ENCODE measurements at regions not wholly inside any gene's neighbourhood (a gene's known extent, or its start where the extent isn't known, plus 50 kb on each side); places are given as distances from the start of the nearest gene placed in this dataset.

DNA sequence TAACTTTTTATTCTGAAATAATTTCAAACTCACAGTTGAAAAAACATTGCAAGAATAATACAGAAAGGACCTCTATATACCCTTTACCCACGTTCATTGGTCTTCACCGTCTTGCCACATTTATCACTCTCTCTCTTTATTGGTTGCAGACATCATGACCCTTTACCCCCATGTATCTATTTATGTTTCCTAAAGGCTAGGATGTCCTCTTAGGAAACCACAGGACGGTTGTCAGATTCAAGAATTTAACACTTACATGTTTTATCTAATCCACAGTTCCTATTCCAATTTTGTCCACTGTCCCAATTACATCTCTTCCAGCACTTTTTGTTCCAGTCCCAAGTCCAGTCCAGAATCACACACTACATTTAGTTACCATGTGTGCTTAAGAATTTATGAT is 67.6 kb upstream of the FGFR2 start:
- no peaks in the 10 kb centered on the region for H3K4me1 ChIP-seq (ENCODE audit: control insufficient read depth in 3 of 3, insufficient read depth in 2 of 3, low read depth in 1 of 3, low read length in 2 of 3)
- no peak overlapping the region for H3K27ac ChIP-seq (ENCODE audit: low read depth in 1 of 3, low read length in 2 of 3)
- FAIRE-seq: no peak
- no peaks in the 10 kb centered on the region for H3K36me3 ChIP-seq (ENCODE audit: control insufficient read depth in 3 of 3, insufficient read depth in 2 of 3, low read depth in 1 of 3, low read length in 3 of 3)
- H3K4me3 ChIP-seq (ENCODE audit: low read depth in 1 of 3, low read length in 3 of 3): no peak overlapping the region
- 68 to 81% (median 81%) methylated on average over 3 of the region's 3 CpGs for WGBS, 3 donors
- H3K27me3 ChIP-seq (ENCODE audit: control insufficient read depth in 3 of 3, insufficient read depth in 3 of 3, low read length in 3 of 3): no peaks in the 10 kb centered on the region
- H3K9me3 ChIP-seq (ENCODE audit: control insufficient read depth in 2 of 2, insufficient read depth in 1 of 2, low read depth in 1 of 2, low read length in 1 of 2): peaks cover 0 to 6% of the 10 kb centered on the region in 2 donors
- no peak for DNase-seq

DNA sequence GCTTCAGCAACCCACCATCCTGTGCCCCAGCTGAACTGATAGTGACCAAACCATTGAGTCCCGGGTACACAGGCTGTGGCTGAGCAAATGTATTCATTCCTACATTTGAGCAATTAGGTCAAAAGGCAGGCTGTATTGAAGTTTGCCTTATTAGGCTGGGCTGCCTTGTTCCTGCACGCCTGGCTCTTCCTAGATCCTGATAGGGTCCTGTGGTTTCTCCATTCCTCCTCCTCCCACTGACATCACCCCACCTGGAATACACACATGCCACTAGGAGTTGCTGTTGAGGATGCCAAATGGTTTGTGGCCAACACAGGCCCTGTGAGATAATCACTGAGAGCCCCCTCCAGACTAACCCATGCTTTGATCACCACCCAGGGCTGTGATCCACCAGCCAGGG is 66.4 kb upstream of the FGFR2 start:
- Histone ChIP-seq H3K36me3 (ENCODE audit: control insufficient read depth in 3 of 3, insufficient read depth in 2 of 3, low read depth in 1 of 3, low read length in 3 of 3) (no peaks in the 10 kb centered on the region), H3K27me3 (ENCODE audit: control insufficient read depth in 3 of 3, insufficient read depth in 3 of 3, low read length in 3 of 3) (no peaks in the 10 kb centered on the region), H3K4me1 (ENCODE audit: control insufficient read depth in 3 of 3, insufficient read depth in 2 of 3, low read depth in 1 of 3, low read length in 2 of 3) (no peaks in the 10 kb centered on the region), H3K9me3 (ENCODE audit: control insufficient read depth in 2 of 2, insufficient read depth in 1 of 2, low read depth in 1 of 2, low read length in 1 of 2) (peaks cover 0 to 6% of the 10 kb centered on the region in 2 donors), H3K4me3 (ENCODE audit: low read depth in 1 of 3, low read length in 3 of 3) (no peak overlapping the region), H3K27ac (ENCODE audit: low read depth in 1 of 3, low read length in 2 of 3) (no peak overlapping the region)
- FAIRE-seq (no peak), DNase-seq (no peak)
- WGBS, 3 donors: 59 to 83% (median 82%) methylated on average over 2 of the region's 2 CpGs

- no peaks in the 10 kb centered on the region for H3K36me3 ChIP-seq (ENCODE audit: control insufficient read depth in 3 of 3, insufficient read depth in 2 of 3, low read depth in 1 of 3, low read length in 3 of 3)
- H3K27ac ChIP-seq (ENCODE audit: low read depth in 1 of 3, low read length in 2 of 3): no peak overlapping the region
- 49 to 66% (median 58%) methylated on average over 11 of the region's 11 CpGs for WGBS, 3 donors
- H3K4me3 ChIP-seq (ENCODE audit: low read depth in 1 of 3, low read length in 3 of 3): no peak overlapping the region
- no peaks in the 10 kb centered on the region for H3K27me3 ChIP-seq (ENCODE audit: control insufficient read depth in 3 of 3, insufficient read depth in 3 of 3, low read length in 3 of 3)
- no peak for FAIRE-seq
- H3K9me3 ChIP-seq (ENCODE audit: control insufficient read depth in 2 of 2, insufficient read depth in 1 of 2, low read depth in 1 of 2, low read length in 1 of 2): peaks cover 0 to 6% of the 10 kb centered on the region in 2 donors
- H3K4me1 ChIP-seq (ENCODE audit: control insufficient read depth in 3 of 3, insufficient read depth in 2 of 3, low read depth in 1 of 3, low read length in 2 of 3): no peaks in the 10 kb centered on the region
- peak in 1 of 2 donors; percentile 35 for DNase-seq
Observed at GRCh38 chr10:121662945-121663917, 65.0 kb upstream of the FGFR2 start.

DNA sequence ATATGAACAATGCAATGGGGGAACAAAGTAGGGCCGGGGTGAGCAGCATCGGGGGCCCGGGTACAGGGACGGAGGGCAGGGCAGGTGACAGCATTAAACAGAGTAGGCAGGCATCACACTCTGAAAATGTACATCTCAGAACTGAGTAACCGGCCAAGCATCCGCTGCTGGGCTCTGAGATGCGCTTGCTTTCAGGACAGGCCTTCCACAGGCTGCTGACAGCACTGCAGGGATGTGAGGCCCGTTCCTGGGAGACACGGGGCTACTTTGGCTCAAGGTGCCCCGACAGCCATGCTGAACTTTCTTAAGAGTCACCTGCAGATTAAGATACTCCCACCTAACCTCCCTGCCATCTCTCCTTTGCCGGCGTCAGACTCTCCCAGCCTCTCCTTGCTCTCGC is 64.3 kb upstream of the FGFR2 start:
- Histone ChIP-seq H3K4me3 (ENCODE audit: low read depth in 1 of 3, low read length in 3 of 3) (no peak overlapping the region), H3K36me3 (ENCODE audit: control insufficient read depth in 3 of 3, insufficient read depth in 2 of 3, low read depth in 1 of 3, low read length in 3 of 3) (no peaks in the 10 kb centered on the region), H3K4me1 (ENCODE audit: control insufficient read depth in 3 of 3, insufficient read depth in 2 of 3, low read depth in 1 of 3, low read length in 2 of 3) (no peaks in the 10 kb centered on the region), H3K9me3 (ENCODE audit: control insufficient read depth in 2 of 2, insufficient read depth in 1 of 2, low read depth in 1 of 2, low read length in 1 of 2) (peaks cover 0 to 6% of the 10 kb centered on the region in 2 donors), H3K27me3 (ENCODE audit: control insufficient read depth in 3 of 3, insufficient read depth in 3 of 3, low read length in 3 of 3) (no peaks in the 10 kb centered on the region), H3K27ac (ENCODE audit: low read depth in 1 of 3, low read length in 2 of 3) (no peak overlapping the region)
- WGBS, 3 donors: 87 to 91% (median 89%) methylated on average over 13 of the region's 13 CpGs
- DNase-seq (no peak), FAIRE-seq (no peak)

DNA sequence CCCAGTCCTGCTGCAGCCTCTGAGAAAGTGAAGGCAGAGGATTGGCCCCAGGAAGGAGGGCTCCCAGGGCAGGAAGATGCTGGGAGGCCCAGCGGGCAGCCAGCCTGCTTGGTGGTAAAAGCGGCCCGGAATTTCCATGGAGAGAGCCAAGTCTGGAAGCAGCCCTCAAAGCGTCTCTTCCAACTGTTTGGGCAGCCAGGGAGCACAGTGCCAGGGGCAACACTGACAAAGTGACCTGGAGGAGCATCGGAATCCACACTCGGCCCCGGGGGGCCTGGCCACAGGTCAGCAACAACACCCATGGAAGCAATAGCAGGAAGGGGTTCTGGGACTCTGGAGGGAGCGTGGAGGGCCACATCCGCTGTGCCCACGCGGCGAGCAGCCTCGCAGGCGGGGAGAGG is 63.2 kb upstream of the FGFR2 start:
- Histone ChIP-seq H3K9me3 (ENCODE audit: control insufficient read depth in 2 of 2, insufficient read depth in 1 of 2, low read depth in 1 of 2, low read length in 1 of 2) (peaks cover 0 to 6% of the 10 kb centered on the region in 2 donors), H3K27me3 (ENCODE audit: control insufficient read depth in 3 of 3, insufficient read depth in 3 of 3, low read length in 3 of 3) (no peaks in the 10 kb centered on the region), H3K27ac (ENCODE audit: low read depth in 1 of 3, low read length in 2 of 3) (no peak overlapping the region), H3K4me1 (ENCODE audit: control insufficient read depth in 3 of 3, insufficient read depth in 2 of 3, low read depth in 1 of 3, low read length in 2 of 3) (no peaks in the 10 kb centered on the region), H3K36me3 (ENCODE audit: control insufficient read depth in 3 of 3, insufficient read depth in 2 of 3, low read depth in 1 of 3, low read length in 3 of 3) (no peaks in the 10 kb centered on the region), H3K4me3 (ENCODE audit: low read depth in 1 of 3, low read length in 3 of 3) (no peak overlapping the region)
- WGBS, 3 donors: 89 to 93% (median 89%) methylated on average over 14 of the region's 14 CpGs
- DNase-seq (no peak), FAIRE-seq (no peak)

GRCh38 chr10:121659236-121659635 is 61.0 kb upstream of the FGFR2 start:
- Histone ChIP-seq H3K9me3 (ENCODE audit: control insufficient read depth in 2 of 2, insufficient read depth in 1 of 2, low read depth in 1 of 2, low read length in 1 of 2) (no peaks in the 10 kb centered on the region), H3K4me3 (ENCODE audit: low read depth in 1 of 3, low read length in 3 of 3) (no peak overlapping the region)
- 84 to 90% (median 86%) methylated on average over 10 of the region's 10 CpGs for WGBS, 3 donors

DNA sequence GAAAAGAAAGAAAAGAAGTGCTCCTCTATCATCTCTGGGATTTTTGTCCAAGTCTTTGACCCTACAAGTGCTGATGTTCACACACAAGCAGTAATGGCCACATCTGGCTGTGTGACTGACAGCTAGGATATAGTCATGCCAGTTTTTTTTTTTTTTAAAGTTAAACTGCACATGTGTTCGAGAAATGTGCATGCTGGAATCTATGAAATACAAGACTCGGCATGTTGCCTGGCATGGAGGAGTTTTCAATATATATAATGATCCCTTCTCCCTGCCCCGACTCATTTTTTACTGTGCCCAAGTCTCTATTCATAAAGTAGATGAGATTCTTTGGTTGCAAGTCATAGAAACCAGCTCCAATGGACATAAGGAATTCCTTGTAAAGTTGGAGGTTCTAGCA is 60.4 kb upstream of the FGFR2 start:
- FAIRE-seq: no peak
- no peaks in the 10 kb centered on the region for H3K9me3 ChIP-seq (ENCODE audit: control insufficient read depth in 2 of 2, insufficient read depth in 1 of 2, low read depth in 1 of 2, low read length in 1 of 2)
- H3K4me1 ChIP-seq (ENCODE audit: control insufficient read depth in 3 of 3, insufficient read depth in 2 of 3, low read depth in 1 of 3, low read length in 2 of 3): no peaks in the 10 kb centered on the region
- no peaks in the 10 kb centered on the region for H3K27me3 ChIP-seq (ENCODE audit: control insufficient read depth in 3 of 3, insufficient read depth in 3 of 3, low read length in 3 of 3)
- H3K4me3 ChIP-seq (ENCODE audit: low read depth in 1 of 3, low read length in 3 of 3): no peak overlapping the region
- no peak overlapping the region for H3K27ac ChIP-seq (ENCODE audit: low read depth in 1 of 3, low read length in 2 of 3)
- 84 to 87% (median 84%) methylated on average over 3 of the region's 3 CpGs for WGBS, 3 donors
- DNase-seq: no peak
- H3K36me3 ChIP-seq (ENCODE audit: control insufficient read depth in 3 of 3, insufficient read depth in 2 of 3, low read depth in 1 of 3, low read length in 3 of 3): no peaks in the 10 kb centered on the region

More at GRCh38 chr10:121659236-121659635, 61.0 kb upstream of the FGFR2 start:
- Histone ChIP-seq H3K27ac (ENCODE audit: low read depth in 1 of 3, low read length in 2 of 3) (no peak overlapping the region), H3K36me3 (ENCODE audit: control insufficient read depth in 3 of 3, insufficient read depth in 2 of 3, low read depth in 1 of 3, low read length in 3 of 3) (no peaks in the 10 kb centered on the region), H3K4me1 (ENCODE audit: control insufficient read depth in 3 of 3, insufficient read depth in 2 of 3, low read depth in 1 of 3, low read length in 2 of 3) (no peaks in the 10 kb centered on the region), H3K27me3 (ENCODE audit: control insufficient read depth in 3 of 3, insufficient read depth in 3 of 3, low read length in 3 of 3) (no peaks in the 10 kb centered on the region)
- FAIRE-seq: no peak
- no peak for DNase-seq

DNA sequence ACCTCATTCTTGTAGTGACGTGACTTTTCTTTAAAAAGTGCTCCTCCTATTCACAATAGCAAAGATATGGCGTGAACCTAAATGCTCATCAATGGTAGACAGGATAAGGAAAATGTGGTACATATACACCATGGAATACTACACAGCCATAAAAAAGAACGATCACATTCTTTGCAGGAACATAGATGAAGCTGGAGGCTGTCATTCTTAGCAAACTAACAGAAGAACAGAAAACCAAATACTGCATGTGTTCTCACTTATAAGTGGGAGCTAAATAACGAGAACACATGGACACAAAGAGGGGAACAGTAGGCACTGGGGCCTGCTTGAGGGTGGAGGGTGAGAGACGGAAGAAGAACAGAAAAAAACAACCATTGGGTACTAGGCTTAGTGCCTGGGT is 59.9 kb upstream of the FGFR2 start:
- Histone ChIP-seq H3K4me3 (ENCODE audit: low read depth in 1 of 3, low read length in 3 of 3) (no peak overlapping the region), H3K27me3 (ENCODE audit: control insufficient read depth in 3 of 3, insufficient read depth in 3 of 3, low read length in 3 of 3) (no peaks in the 10 kb centered on the region), H3K4me1 (ENCODE audit: control insufficient read depth in 3 of 3, insufficient read depth in 2 of 3, low read depth in 1 of 3, low read length in 2 of 3) (no peaks in the 10 kb centered on the region), H3K9me3 (ENCODE audit: control insufficient read depth in 2 of 2, insufficient read depth in 1 of 2, low read depth in 1 of 2, low read length in 1 of 2) (no peaks in the 10 kb centered on the region), H3K27ac (ENCODE audit: low read depth in 1 of 3, low read length in 2 of 3) (no peak overlapping the region), H3K36me3 (ENCODE audit: control insufficient read depth in 3 of 3, insufficient read depth in 2 of 3, low read depth in 1 of 3, low read length in 3 of 3) (no peaks in the 10 kb centered on the region)
- FAIRE-seq: no peak
- 87 to 93% (median 89%) methylated on average over 5 of the region's 5 CpGs for WGBS, 3 donors
- no peak for DNase-seq

Data from small intestine (tissue), 7 donors.